Panc1 (cell line): ENCODE measurements at regions not wholly inside any gene's neighbourhood (a gene's known extent, or its start where the extent isn't known, plus 50 kb on each side); places are given as distances from the start of the nearest gene placed in this dataset.

Experiments
- SIN3A ChIP-seq: IDR thresholded peaks from 2 replicates; pipeline ENCODE4 v1.6.1; 2012; ENCODE audit warnings: low read depth, mild to moderate bottlenecking, low read length, moderate library complexity, borderline replicate concordance; ENCODE audit not compliant: insufficient read depth
- TF ChIP-seq, protein P1 (sequence below): fragments of 450-650 bp; IDR thresholded peaks from 2 replicates; pipeline ENCODE4 v1.5.1; 2017; ENCODE audit warnings: mild to moderate bottlenecking

DNA sequence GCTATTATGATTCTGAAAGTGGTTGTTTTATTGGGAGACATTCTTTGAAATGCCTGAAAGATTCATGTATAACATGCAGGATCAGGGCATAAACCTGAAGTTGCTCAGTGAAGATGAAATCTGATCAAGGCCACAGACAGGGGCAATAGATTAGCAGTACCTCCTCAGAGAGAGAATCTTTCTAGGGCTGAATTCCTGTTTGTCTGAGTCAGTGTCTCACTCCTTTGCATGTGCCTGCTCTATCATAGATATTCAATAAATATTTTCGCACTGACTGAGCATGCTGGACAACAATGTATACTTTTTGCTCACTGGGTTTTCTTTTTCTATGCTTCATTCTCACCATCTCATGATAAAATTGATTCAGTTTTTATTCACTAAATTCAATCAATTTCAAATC is 49.8 kb upstream of the PFN2 start:
- TF ChIP-seq, protein P1, sequence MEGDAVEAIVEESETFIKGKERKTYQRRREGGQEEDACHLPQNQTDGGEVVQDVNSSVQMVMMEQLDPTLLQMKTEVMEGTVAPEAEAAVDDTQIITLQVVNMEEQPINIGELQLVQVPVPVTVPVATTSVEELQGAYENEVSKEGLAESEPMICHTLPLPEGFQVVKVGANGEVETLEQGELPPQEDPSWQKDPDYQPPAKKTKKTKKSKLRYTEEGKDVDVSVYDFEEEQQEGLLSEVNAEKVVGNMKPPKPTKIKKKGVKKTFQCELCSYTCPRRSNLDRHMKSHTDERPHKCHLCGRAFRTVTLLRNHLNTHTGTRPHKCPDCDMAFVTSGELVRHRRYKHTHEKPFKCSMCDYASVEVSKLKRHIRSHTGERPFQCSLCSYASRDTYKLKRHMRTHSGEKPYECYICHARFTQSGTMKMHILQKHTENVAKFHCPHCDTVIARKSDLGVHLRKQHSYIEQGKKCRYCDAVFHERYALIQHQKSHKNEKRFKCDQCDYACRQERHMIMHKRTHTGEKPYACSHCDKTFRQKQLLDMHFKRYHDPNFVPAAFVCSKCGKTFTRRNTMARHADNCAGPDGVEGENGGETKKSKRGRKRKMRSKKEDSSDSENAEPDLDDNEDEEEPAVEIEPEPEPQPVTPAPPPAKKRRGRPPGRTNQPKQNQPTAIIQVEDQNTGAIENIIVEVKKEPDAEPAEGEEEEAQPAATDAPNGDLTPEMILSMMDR = no peak
- TF ChIP-seq SIN3A = no peak
